GM23248 (cell line): ENCODE measurements at regions not wholly inside any gene's neighbourhood (a gene's known extent, or its start where the extent isn't known, plus 50 kb on each side); places are given as distances from the start of the nearest gene placed in this dataset.

ENCODE experiments used
- EZH2 ChIP-seq: fragments of 200-600 bp; sonication (generic); IDR thresholded peaks from 2 replicates; pipeline ENCODE4 v1.6.1; 2018; ENCODE audit warnings: antibody characterized with exemption, mild to moderate bottlenecking; ENCODE audit not compliant: insufficient read depth, poor library complexity, severe bottlenecking
- EZH2phosphoT487 ChIP-seq: fragments of 200-600 bp; sonication (generic); IDR thresholded peaks from 2 replicates; pipeline ENCODE4 v1.6.1; 2018; ENCODE audit warnings: antibody characterized with exemption, moderate library complexity, mild to moderate bottlenecking, low read depth; ENCODE audit not compliant: insufficient read depth

- no peak for TF ChIP-seq EZH2phosphoT487
- no peak for TF ChIP-seq EZH2
Observed at GRCh38 chr11:30758518-30758917, 172.4 kb upstream of the MPPED2 start.
